GM13977 (cell line): ENCODE measurements at regions not wholly inside any gene's neighbourhood (a gene's known extent, or its start where the extent isn't known, plus 50 kb on each side); places are given as distances from the start of the nearest gene placed in this dataset.

Experiments used
- DNase-seq: peaks from one replicate; pipeline ENCODE4 v3.0.0; 2012; ENCODE audit warnings: low spot score
- in situ Hi-C: fragments of 300-500 bp; cut with MboI; formaldehyde crosslinking; loops from one replicate; pipeline ENCODE4 v1.12.0; 2022; ENCODE audit warnings: low sequenced_read_pairs, low pct_unique_long_range_greater_than_20kb, mixed read lengths, inconsistent platforms; ENCODE audit not compliant: unreplicated experiment
- TF ChIP-seq, protein P1 (sequence below): IDR thresholded peaks from 2 replicates; pipeline ENCODE4 v1.5.1; 2012; ENCODE audit warnings: mild to moderate bottlenecking, control low read depth; ENCODE audit not compliant: insufficient read depth; ENCODE audit errors: extremely low read depth, missing control alignments

DNA sequence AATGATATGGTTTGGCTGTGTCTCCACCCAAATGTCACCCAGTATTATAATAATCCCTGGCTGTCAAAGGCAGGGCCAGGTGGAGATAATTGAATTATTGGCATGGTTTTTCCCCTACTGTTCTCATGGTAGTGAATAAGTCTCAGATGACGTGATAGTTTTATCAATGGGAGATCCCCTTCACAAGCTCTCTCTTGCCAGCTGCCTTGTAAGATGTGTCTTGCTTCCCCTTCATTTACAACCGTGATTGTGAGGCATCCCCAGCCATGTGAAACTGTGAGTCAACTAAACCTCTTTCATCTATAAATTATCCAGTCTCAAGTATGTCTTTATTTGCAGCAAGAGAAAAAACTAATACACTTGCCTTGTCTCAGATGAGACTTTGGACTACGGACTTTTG, 907.3 kb upstream of the MANEA start:
- DNase-seq = no peak
- in situ Hi-C loops = no loop called here
- TF ChIP-seq, protein P1, sequence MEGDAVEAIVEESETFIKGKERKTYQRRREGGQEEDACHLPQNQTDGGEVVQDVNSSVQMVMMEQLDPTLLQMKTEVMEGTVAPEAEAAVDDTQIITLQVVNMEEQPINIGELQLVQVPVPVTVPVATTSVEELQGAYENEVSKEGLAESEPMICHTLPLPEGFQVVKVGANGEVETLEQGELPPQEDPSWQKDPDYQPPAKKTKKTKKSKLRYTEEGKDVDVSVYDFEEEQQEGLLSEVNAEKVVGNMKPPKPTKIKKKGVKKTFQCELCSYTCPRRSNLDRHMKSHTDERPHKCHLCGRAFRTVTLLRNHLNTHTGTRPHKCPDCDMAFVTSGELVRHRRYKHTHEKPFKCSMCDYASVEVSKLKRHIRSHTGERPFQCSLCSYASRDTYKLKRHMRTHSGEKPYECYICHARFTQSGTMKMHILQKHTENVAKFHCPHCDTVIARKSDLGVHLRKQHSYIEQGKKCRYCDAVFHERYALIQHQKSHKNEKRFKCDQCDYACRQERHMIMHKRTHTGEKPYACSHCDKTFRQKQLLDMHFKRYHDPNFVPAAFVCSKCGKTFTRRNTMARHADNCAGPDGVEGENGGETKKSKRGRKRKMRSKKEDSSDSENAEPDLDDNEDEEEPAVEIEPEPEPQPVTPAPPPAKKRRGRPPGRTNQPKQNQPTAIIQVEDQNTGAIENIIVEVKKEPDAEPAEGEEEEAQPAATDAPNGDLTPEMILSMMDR = no peak

DNA sequence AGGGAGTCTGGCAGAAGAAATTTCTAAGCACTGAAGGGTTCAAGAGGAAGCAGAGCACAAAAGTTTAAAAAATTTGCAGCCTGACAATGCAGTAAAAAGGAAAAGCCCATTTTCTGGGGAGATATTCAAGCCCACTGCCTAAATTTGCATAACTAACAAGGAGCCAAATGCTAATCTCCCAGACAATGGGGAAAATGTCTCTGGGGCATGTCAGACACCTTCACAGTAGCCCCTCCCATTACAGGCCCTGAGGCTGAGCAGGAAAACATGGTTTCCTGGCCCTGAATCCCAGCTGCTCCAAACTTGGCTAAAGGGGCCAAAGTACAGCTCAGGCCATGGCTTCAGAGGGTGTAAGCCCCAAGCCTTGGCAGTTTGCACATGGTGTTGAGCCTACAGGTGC, 908.5 kb upstream of the MANEA start:
- in situ Hi-C loops = no loop called here
- TF ChIP-seq, protein P1 = no peak
- no peak for DNase-seq

DNA sequence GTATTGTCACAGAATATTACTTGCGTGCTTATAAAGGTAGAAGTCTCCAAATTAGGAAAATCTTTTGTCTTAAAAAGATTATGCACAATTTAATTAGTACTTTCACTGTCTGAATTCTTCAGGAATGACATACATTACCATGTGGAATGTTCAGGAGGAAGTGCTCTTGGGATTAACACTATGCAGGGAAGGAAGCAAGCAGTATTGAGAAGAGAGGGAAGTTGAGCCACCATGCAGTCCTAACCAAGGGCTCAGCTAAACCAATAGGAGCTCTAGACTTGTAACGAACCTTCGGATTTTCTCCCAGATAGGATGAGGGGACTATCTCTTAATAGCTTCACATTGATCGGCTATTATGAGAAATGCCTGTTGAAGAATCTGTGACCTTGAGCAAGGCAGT, 918.4 kb upstream of the MANEA start:
- in situ Hi-C loops = no loop called here
- no peak for DNase-seq

DNA sequence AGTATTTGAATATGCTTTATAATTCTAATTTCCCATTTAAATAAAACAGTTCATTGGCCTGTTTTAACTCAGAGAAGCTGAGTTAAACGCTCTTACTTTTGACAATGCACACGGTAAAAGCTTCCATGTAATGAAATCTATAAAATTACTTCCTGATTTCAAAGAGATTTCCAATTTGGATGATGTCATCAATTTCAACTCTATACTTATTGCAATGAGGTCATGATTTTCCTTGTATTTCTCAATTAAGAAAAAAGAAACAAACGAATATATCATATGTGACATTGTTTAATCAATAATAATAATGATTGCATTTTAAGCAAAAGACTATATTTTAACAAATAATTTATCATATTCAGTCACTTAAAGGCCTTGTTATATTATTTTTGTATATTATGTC, 926.1 kb upstream of the MANEA start:
- DNase-seq = no peak
- in situ Hi-C loops = no loop called here
- TF ChIP-seq, protein P1 = no peak

More for the DNA sequence above, 918.4 kb upstream of the MANEA start:
- TF ChIP-seq, protein P1 = no peak

DNA sequence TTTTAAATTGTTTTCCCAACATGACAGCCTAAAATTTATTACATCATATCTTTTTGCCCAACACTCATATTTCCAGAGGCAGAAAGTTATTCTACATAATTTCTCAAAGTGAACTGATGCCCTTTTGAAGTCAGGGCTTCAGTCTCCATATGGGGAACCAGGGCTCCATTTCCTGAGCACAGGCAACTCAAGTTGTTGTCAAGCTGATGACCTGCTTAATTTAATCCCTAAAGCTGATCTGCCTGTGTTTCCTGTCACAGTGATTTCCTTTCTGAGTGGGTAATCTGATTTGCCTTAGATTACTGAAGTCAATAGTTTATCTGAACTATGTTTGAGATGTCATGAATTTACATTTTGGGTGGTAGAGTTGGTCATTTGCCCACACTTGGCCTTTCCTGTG, 932.1 kb upstream of the MANEA start:
- DNase-seq = no peak
- in situ Hi-C loops = no loop called here
- TF ChIP-seq, protein P1 = no peak

DNA sequence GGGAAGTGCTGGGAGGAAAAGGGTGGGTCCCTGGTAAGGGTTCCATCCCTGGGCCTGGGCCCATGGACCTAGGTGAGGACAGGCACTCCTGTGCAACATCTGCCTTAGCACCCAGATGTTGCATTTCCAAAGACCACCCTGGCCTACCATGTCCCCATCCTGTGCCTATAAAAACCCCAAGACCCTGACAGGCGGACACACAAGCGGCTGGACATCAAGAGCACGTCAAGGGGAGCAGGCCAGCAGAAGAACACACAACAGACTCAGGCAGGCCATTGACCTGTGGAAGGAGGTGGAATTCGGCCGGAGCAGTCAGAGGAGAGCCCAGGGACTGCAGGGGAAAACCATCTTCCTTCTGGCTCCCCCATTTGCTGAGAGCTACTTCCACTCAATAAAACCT, 937.8 kb upstream of the MANEA start:
- no peak for DNase-seq
- in situ Hi-C loops = no loop called here
- TF ChIP-seq, protein P1 = no peak
